Peyer's patch (tissue), 4 donors: ENCODE measurements at regions not wholly inside any gene's neighbourhood (a gene's known extent, or its start where the extent isn't known, plus 50 kb on each side); places are given as distances from the start of the nearest gene placed in this dataset.
"Not testable (repeated sequence)": the region's sequence is repeated elsewhere in the genome, so short reads cannot be mapped to it uniquely, and the experiment has no call there.

ENCODE experiments used
- DNase-seq, 3 donors: peaks; one replicate each; pipeline ENCODE4 v3.0.0-alpha.2; 2017 to 2019
- H3K27ac ChIP-seq, 4 donors: fragments of 200-600 bp; sonication (generic); one replicate each; pipeline ENCODE4 v1.5.1; 2016 to 2019
- H3K27me3 ChIP-seq, 2 donors: fragments of 200-600 bp; sonication (generic); one replicate each; pipeline ENCODE4 v1.5.1; 2019
- H3K36me3 ChIP-seq, 3 donors: fragments of 200-600 bp; sonication (generic); one replicate each; pipeline ENCODE4 v1.5.1; 2016 to 2019
- H3K4me1 ChIP-seq, 4 donors: fragments of 200-600 bp; sonication (generic); one replicate each; pipeline ENCODE4 v1.5.1; 2016 to 2019
- H3K4me3 ChIP-seq, 4 donors: fragments of 200-600 bp; sonication (generic); 1 replicate in 3 of 4; 2 replicates in 1 of 4; pipeline ENCODE4 v1.5.1; 2016 to 2019; ENCODE audit warnings: mild to moderate bottlenecking in 1 of 4
- H3K9me3 ChIP-seq, 4 donors: fragments of 200-600 bp; sonication (generic); one replicate each; pipeline ENCODE4 v1.5.1; 2016 to 2019; ENCODE audit warnings: mild to moderate bottlenecking in 1 of 4
- POLR2A ChIP-seq, 2 donors: fragments of 450-650 bp; IDR thresholded peaks; one replicate each; pipeline ENCODE4 v1.5.1; 2017; ENCODE audit warnings: antibody characterized with exemption in 2 of 2, mild to moderate bottlenecking in 2 of 2, moderate library complexity in 2 of 2
- TF ChIP-seq, protein P1 (sequence below), 6 experiments: fragments of 450-650 bp in 4 of 6; fragments of 200-600 bp in 2 of 6; sonication (generic) in 1 of 6; IDR thresholded peaks; one replicate each; pipeline ENCODE4 v1.5.1; 2017 to 2019; ENCODE audit warnings: antibody characterized with exemption in 6 of 6, mild to moderate bottlenecking in 3 of 6, moderate library complexity in 1 of 6

DNA sequence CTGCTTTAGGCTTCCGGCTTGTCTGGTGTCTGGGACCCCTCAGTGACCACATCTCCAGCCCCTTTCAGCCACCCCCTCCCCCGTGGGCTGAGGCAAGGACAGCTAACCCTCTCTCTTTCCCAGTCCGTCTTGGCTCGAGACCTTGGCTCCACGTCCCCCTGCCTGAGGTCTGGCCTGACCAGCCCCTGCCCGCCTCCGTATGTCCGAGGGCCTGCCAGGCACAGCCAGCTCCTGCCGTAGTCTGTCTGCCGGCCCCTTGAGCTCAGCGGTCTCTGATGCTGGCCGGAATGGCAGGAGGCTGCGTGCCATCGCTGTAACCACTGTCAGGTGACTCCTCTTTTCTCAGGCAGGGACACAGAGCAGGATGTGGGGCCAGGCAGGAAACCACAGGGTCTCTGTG, 73.3 kb upstream of the LRPAP1 start:
- Histone ChIP-seq H3K36me3 (no peaks in the 10 kb centered on the region), H3K27ac (no peak overlapping the region), H3K9me3 (no peaks in the 10 kb centered on the region), H3K4me3 (no peak overlapping the region), H3K27me3 (no peaks in the 10 kb centered on the region), H3K4me1 (no peaks in the 10 kb centered on the region)
- DNase-seq, result no peak
- TF ChIP-seq, protein P1, sequence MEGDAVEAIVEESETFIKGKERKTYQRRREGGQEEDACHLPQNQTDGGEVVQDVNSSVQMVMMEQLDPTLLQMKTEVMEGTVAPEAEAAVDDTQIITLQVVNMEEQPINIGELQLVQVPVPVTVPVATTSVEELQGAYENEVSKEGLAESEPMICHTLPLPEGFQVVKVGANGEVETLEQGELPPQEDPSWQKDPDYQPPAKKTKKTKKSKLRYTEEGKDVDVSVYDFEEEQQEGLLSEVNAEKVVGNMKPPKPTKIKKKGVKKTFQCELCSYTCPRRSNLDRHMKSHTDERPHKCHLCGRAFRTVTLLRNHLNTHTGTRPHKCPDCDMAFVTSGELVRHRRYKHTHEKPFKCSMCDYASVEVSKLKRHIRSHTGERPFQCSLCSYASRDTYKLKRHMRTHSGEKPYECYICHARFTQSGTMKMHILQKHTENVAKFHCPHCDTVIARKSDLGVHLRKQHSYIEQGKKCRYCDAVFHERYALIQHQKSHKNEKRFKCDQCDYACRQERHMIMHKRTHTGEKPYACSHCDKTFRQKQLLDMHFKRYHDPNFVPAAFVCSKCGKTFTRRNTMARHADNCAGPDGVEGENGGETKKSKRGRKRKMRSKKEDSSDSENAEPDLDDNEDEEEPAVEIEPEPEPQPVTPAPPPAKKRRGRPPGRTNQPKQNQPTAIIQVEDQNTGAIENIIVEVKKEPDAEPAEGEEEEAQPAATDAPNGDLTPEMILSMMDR (IDR thresholded peaks at IDR 0.05), result no peak
- TF ChIP-seq POLR2A (IDR thresholded peaks at IDR 0.05), result no peak

- H3K27ac ChIP-seq, H3K4me3 ChIP-seq, H3K9me3 ChIP-seq, H3K27me3 ChIP-seq, H3K36me3 ChIP-seq, H3K4me1 ChIP-seq: not testable (repeated sequence)
- DNase-seq, result peak in 1 of 3 donors; percentile 27
Measured at GRCh38 chr4:3602886-3603645, 70.8 kb upstream of the LRPAP1 start.

- H3K36me3 ChIP-seq, result no peaks in the 10 kb centered on the region
- H3K9me3 ChIP-seq, result no peaks in the 10 kb centered on the region
- TF ChIP-seq POLR2A (IDR thresholded peaks at IDR 0.05), result no peak
- TF ChIP-seq, protein P1 (IDR thresholded peaks at IDR 0.05), result no peak
- no peak overlapping the region for H3K4me3 ChIP-seq
- no peaks in the 10 kb centered on the region for H3K4me1 ChIP-seq
- no peak for DNase-seq
- no peaks in the 10 kb centered on the region for H3K27me3 ChIP-seq
- no peak overlapping the region for H3K27ac ChIP-seq
Measured at GRCh38 chr4:3601992-3602391, 69.8 kb upstream of the LRPAP1 start.

DNA sequence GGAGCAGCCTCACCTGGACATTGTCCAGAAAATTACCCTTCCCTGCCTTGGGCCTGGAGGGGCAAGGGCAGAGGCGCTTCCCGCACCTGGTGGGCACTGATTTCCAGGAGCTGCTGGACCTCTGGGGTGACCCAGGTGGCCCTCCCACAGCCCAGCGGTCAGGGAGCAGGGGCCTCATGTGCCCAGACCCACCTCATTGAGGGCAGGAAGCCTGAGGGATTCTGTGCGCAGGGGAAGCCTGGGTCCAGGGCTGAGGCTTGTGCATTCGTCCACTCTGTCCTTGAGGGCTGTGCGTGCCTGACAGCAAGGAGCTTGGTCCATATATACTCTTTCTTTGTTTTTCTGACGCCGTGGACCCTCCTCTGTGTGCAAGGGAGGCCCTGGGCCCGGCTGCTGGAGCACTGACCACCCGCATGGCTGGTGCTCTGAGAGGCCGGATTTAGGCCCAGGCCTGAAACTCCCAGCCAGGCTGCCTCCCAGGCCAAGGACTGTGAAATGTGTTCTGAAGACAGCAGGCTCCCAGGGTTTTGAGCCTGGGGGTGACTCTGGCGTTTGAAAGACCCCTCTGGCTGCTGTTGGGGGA, 69.0 kb upstream of the LRPAP1 start:
- peak in 1 of 3 donors; percentile 27 for DNase-seq
- H3K36me3 ChIP-seq, H3K27me3 ChIP-seq, H3K4me1 ChIP-seq, H3K9me3 ChIP-seq, H3K4me3 ChIP-seq, H3K27ac ChIP-seq: not testable (repeated sequence)

- H3K27ac ChIP-seq, result no peak overlapping the region
- no peak overlapping the region for H3K4me3 ChIP-seq
- no peaks in the 10 kb centered on the region for H3K4me1 ChIP-seq
- no peaks in the 10 kb centered on the region for H3K9me3 ChIP-seq
- no peaks in the 10 kb centered on the region for H3K27me3 ChIP-seq
- no peaks in the 10 kb centered on the region for H3K36me3 ChIP-seq
- DNase-seq, result peak in 1 of 3 donors; percentile 31
- TF ChIP-seq, protein P1 (IDR thresholded peaks at IDR 0.05), result no peak
- TF ChIP-seq POLR2A (IDR thresholded peaks at IDR 0.05), result no peak
Measured at GRCh38 chr4:3599951-3600350, 67.7 kb upstream of the LRPAP1 start.

- TF ChIP-seq POLR2A (IDR thresholded peaks at IDR 0.05), result no peak
- TF ChIP-seq, protein P1 (IDR thresholded peaks at IDR 0.05), result no peak
Measured at GRCh38 chr4:3598695-3599227, 66.5 kb upstream of the LRPAP1 start.

DNA sequence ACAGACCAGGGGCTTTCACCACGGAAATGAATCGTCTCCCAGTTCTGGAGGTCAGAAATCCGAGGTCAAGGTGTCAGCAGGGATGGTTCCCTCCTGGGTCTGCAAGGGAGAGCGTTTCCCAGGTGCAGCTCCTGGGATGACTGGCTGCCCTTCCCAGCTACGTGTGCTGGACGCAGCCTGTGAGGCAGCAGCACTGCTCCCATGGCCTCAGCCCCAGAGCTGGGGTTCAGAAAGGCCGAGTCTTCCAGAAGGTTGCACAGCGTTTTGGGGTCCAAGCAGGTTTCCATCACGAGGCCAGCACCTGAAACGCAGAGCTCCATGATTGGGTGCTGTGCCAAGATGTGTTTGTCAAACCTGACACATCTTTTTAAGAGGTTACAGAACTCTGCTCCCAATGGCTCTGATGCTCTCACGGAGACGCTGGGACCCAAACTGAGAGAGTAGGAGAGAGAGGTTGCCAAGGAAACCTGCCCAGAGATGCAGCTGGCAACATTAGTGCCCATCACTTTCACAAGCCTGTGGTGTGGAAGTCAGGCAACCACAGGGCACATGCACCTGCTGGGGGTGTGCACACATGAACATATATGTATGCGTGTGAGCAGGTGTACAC, 65.8 kb upstream of the LRPAP1 start:
- H3K27me3 ChIP-seq, H3K9me3 ChIP-seq, H3K36me3 ChIP-seq, H3K4me1 ChIP-seq, H3K27ac ChIP-seq, H3K4me3 ChIP-seq: not testable (repeated sequence)
- peak in 1 of 3 donors; percentile 9 for DNase-seq

More at GRCh38 chr4:3598695-3599227, 66.5 kb upstream of the LRPAP1 start:
- Histone ChIP-seq H3K27ac (no peak overlapping the region), H3K27me3 (no peaks in the 10 kb centered on the region), H3K4me1 (no peaks in the 10 kb centered on the region), H3K4me3 (no peak overlapping the region), H3K36me3 (no peaks in the 10 kb centered on the region), H3K9me3 (no peaks in the 10 kb centered on the region)
- DNase-seq, result peak in 1 of 3 donors; percentile 24

DNA sequence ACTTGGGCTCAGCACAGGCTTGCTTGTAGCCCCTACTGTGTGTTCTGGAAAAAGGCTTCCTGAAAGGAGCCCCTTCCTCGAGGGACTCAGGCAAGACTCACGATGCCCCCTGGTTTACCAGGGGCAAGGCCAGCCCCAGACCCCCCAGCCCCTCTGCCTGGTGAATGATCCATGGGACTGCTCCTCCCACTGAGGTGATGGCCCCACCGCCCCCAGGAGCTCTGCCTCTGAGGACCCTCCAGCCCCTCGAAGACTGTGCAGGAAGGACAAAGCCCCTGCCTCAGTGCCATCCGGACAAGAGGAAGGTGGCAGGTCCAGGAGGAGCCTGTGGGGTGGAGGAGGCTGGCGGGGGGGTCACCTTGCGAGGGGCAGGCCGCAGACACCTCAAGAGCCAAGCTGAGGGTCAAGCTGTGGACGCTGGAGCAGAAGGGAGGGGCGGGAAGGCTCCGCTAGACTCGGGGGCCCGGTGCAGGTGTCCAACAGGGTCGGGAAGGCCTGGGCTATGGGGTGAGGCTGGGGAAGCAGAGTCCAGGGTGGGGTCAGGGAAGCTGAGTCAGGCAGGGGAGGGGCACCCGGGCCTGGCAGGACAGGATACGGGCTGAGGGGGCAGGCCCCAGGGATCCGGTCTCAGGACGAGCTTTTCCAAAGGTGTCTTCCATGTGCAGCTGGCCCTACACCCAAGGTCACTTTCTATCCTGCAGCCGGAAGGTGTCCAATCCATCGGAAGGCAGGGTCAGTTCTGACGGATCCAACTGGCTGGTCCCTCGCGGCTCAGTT, 64.9 kb upstream of the LRPAP1 start:
- not testable (repeated sequence) for H3K27me3 ChIP-seq, H3K36me3 ChIP-seq, H3K27ac ChIP-seq, H3K4me3 ChIP-seq, H3K4me1 ChIP-seq, H3K9me3 ChIP-seq
- peak in 1 of 3 donors; percentile 42 for DNase-seq

DNA sequence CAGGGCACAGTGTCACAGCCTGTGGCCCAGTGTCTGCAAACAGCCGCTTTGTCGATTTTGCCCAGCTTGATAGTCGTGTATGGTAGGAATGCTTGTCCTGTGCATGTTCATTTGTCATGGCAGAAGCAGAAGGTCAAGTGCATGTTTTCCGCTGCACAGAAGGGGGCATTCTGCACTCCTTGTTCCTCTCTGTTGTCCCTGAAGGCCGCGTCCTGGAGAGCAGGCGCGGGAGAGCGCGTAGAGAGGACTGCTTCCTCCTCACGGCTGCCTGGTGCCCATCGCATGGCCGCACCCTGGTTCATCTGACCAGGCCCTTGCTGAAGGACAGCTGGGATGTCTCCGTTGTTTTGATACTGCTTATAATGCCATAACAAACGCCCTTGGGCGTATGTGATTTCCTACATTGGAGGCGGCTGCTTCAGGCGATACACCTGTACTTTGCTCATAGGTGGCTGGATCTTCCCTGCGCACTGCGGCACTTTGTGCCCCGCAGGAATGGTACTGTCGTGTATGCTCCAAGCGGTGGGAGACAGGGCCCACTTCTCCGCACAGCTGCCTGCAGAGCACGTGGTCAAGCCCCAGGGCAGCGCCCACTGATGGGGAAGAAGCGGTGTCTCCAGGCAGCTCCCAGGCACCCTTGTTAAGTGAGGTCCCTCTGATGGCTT, 63.5 kb upstream of the LRPAP1 start:
- not testable (repeated sequence) for H3K27ac ChIP-seq, H3K4me3 ChIP-seq

More for the DNA sequence above, 63.5 kb upstream of the LRPAP1 start:
- not testable (repeated sequence) for H3K36me3 ChIP-seq, H3K27me3 ChIP-seq, H3K4me1 ChIP-seq, H3K9me3 ChIP-seq
- DNase-seq, result peak in 1 of 3 donors; percentile 26
